ENCODE measurements at regions not wholly inside any gene's neighbourhood (a gene's known extent, or its start where the extent isn't known, plus 50 kb on each side); places are given as distances from the start of the nearest gene placed in this dataset.

- Histone ChIP-seq H2BK20ac (ENCODE audit: low read depth, low read length) (no peak overlapping the region), H3K14ac (replicated peaks; ENCODE audit: low read depth, low read length) (no peak overlapping the region), H3K36me3 (ENCODE audit: control insufficient read depth, insufficient read depth, low read length) (no peaks in the 10 kb centered on the region), H3K27me3 (ENCODE audit: control insufficient read depth, insufficient read depth, low read length) (peaks cover 2% of the 10 kb centered on the region; the same call in 1 of the 2 replicates), H3K4ac (ENCODE audit: low read depth, low read length) (no peak overlapping the region), H3K56ac (ENCODE audit: extremely low read depth, insufficient read depth, low read length) (no peak overlapping the region), H2BK5ac (ENCODE audit: low read depth, low read length, poor library complexity, severe bottlenecking) (no peak overlapping the region), H3K4me3 (ENCODE audit: insufficient read depth, low read depth, low read length) (no peak overlapping the region), H3K4me2 (ENCODE audit: low read depth, low read length) (no peak overlapping the region), H2BK15ac (ENCODE audit: low read depth, low read length) (no peak overlapping the region), H2AK5ac (ENCODE audit: low read depth, low read length) (no peak overlapping the region), H3K23ac (ENCODE audit: low read depth, low read length) (no peak overlapping the region), H2BK120ac (ENCODE audit: low read depth, low read length) (no peak overlapping the region), H4K8ac (ENCODE audit: low read depth in 2 of 2, low read length in 2 of 2) (no peak overlapping the region), H2AK9ac (replicated peaks; ENCODE audit: low read depth, low read length, poor library complexity) (no peak overlapping the region), H2AFZ (replicated peaks; ENCODE audit: low read length, poor library complexity) (no peak overlapping the region), H3K9ac (ENCODE audit: low read depth, low read length) (no peak overlapping the region), H3K4me1 (ENCODE audit: control insufficient read depth, insufficient read depth, low read length) (no peaks in the 10 kb centered on the region), H4K5ac (ENCODE audit: low read depth, low read length) (no peak overlapping the region), H3K18ac (ENCODE audit: low read depth, low read length) (no peak overlapping the region), H3K9me1 (ENCODE audit: insufficient read depth, low read length) (no peaks in the 10 kb centered on the region), H3K27ac (ENCODE audit: insufficient read depth, low read length) (no peak overlapping the region), H3K79me1 (ENCODE audit: low read depth in 1 of 2, low read length in 2 of 2) (no peaks in the 10 kb centered on the region), H4K20me1 (ENCODE audit: insufficient read depth, low read length) (no peaks in the 10 kb centered on the region), H3K9me3 (ENCODE audit: control insufficient read depth, insufficient read depth, low read length) (no peaks in the 10 kb centered on the region), H4K91ac (ENCODE audit: insufficient read depth, low read depth, low read length) (no peak overlapping the region)
- ATAC-seq (ENCODE audit: low read depth), result no peak
- in situ Hi-C loops (cut with MboI; ENCODE audit: low sequenced_read_pairs) (no loop called here), intact Hi-C loops (cut with micrococcal nuclease) (no loop called here), dilution Hi-C loops (cut with HindIII; ENCODE audit: low sequenced_read_pairs, unreplicated experiment) (no loop called here)
- ChIA-PET POLR2A (ENCODE audit: unreplicated experiment) (no interaction called here), CTCF (interaction anchor here (1.8 kb wide), 1 partner anchor 78 kb away, joined by 3 read pairs; no protein-coding TSS in a partner anchor)
- TF ChIP-seq CEBPB (IDR thresholded peaks at IDR 0.05; ENCODE audit: low read depth, low read length), result no peak
- TF ChIP-seq MAZ (IDR thresholded peaks at IDR 0.05; ENCODE audit: borderline replicate concordance, low read depth, low read length), result no peak
- TF ChIP-seq CHD1 (IDR thresholded peaks at IDR 0.05; ENCODE audit: low read depth, low read length), result no peak
- no peak for TF ChIP-seq MAFK (IDR thresholded peaks at IDR 0.05; ENCODE audit: low read depth, low read length)
- no peak for TF ChIP-seq ELK1 (IDR thresholded peaks at IDR 0.05; ENCODE audit: borderline replicate concordance, low read depth, low read length)
- TF ChIP-seq RCOR1 (IDR thresholded peaks at IDR 0.05; ENCODE audit: insufficient replicate concordance, low read length), result no peak
- no peak for TF ChIP-seq RFX5 (IDR thresholded peaks at IDR 0.05; ENCODE audit: low read depth, low read length)
- no peak for TF ChIP-seq RAD21 (IDR thresholded peaks at IDR 0.05; ENCODE audit: low read length)
- TF ChIP-seq CTCF (conservative IDR thresholded peaks at IDR 0.05; ENCODE audit: low read depth, low read length), result no peak
- no peak for TF ChIP-seq NFE2L2 (IDR thresholded peaks at IDR 0.05; ENCODE audit: low read depth, low read length)
- no peak for TF ChIP-seq FOS (IDR thresholded peaks at IDR 0.05; ENCODE audit: low read depth, low read length)
- TF ChIP-seq POLR2A (IDR thresholded peaks at IDR 0.05; ENCODE audit: low read depth, low read length), result no peak
- no peak for TF ChIP-seq MXI1 (IDR thresholded peaks at IDR 0.05; ENCODE audit: borderline replicate concordance, low read depth, low read length)
- TF ChIP-seq SMC3 (IDR thresholded peaks at IDR 0.05; ENCODE audit: low read depth, low read length), result no peak
- no peak for TF ChIP-seq USF2 (IDR thresholded peaks at IDR 0.05; ENCODE audit: low read depth, low read length)
- no peak for TF ChIP-seq BHLHE40 (IDR thresholded peaks at IDR 0.05; ENCODE audit: low read depth, low read length)
- BruUV-seq (replicated peaks), result no TSS peak
- 10% methylated on average over 2 of the region's 4 CpGs; no CpG with 5 or more reads in 1 of the 2 experiments for WGBS, 2 experiments (ENCODE audit: extremely low coverage in 2 of 2, insufficient read length in 1 of 2)
- no peak for DNase-seq
Observed at GRCh38 chr5:128764601-128765310, 200.5 kb upstream of the SLC27A6 start.
